ENCODE measurements at regions not wholly inside any gene's neighbourhood (a gene's known extent, or its start where the extent isn't known, plus 50 kb on each side); places are given as distances from the start of the nearest gene placed in this dataset.

DNA sequence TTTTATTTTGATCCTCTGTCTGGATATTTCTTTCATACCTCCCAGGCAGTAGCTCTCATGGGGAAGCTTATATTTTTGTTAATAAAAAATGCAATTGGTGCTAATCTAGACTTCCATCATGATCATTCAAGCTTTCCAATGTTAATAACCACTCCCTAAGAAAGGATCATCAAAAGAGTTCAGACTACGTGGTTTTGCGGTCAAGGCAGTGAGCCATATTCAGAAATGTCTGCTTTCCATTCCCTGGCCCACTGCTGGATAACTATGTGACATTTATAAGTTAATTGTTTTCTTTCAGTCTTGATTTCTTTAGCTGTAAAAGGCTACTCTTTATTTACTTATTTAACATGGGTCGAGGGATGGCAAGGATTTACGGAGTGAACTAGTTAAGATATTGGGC is 414.6 kb downstream of the LMO4 start:
- Mint-ChIP-seq H3K4me1 (ENCODE audit: low read depth) (no peaks in the 10 kb centered on the region), H3K9me3 (no peaks in the 10 kb centered on the region), H3K27ac (no peak overlapping the region), H3K36me3 (ENCODE audit: low read depth) (no peaks in the 10 kb centered on the region), H3K27me3 (no peaks in the 10 kb centered on the region), H3K4me3 (no peak overlapping the region)
- intact Hi-C loops (cut with micrococcal nuclease): no loop called here

DNA sequence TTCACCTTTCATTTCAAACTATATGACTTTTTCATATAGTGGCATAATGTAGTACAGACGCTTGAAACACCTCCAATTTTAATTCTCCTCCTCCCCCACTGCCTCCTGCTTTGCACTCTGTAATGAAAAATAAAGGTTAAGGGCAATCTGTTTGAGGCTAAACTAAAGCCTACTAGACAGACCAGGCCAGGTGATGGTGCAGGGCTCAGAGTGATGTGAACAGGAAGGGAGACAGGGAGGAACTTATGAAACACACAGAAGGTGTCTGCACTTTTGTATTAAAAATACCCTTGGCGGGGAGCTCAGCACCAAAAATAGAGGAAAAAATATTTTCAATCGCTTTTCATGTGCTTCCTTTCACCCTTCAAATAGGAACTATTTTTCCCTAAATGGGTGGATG is 415.4 kb downstream of the LMO4 start:
- Mint-ChIP-seq H3K27me3 (no peaks in the 10 kb centered on the region), H3K4me1 (ENCODE audit: low read depth) (no peaks in the 10 kb centered on the region), H3K4me3 (no peak overlapping the region), H3K36me3 (ENCODE audit: low read depth) (no peaks in the 10 kb centered on the region), H3K9me3 (no peaks in the 10 kb centered on the region), H3K27ac (no peak overlapping the region)
- intact Hi-C loops (cut with micrococcal nuclease): no loop called here

DNA sequence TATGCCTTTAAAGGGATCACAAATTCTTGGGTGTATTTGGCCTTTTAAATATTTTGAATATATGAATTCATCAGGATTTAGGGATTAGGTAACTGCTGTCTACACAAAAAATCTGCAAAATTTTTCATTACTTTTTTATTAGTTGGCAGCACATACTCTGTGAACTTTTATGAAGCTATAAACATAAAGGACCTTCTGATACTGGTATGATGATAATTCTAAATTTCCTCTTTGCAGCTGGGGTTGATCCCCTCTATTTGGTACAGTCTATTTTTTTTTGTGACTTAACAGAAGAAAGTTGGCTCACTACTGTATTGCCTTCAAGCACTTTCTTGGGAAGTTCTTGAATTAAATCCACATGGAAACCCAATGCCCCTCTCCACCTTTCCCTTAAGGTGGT is 416.1 kb downstream of the LMO4 start:
- no peaks in the 10 kb centered on the region for H3K4me1 Mint-ChIP-seq (ENCODE audit: low read depth)
- H3K27ac Mint-ChIP-seq: no peak overlapping the region
- H3K4me3 Mint-ChIP-seq: no peak overlapping the region
- intact Hi-C loops (cut with micrococcal nuclease): no loop called here
- H3K9me3 Mint-ChIP-seq: no peaks in the 10 kb centered on the region
- no peaks in the 10 kb centered on the region for H3K27me3 Mint-ChIP-seq
- H3K36me3 Mint-ChIP-seq (ENCODE audit: low read depth): no peaks in the 10 kb centered on the region

- Mint-ChIP-seq H3K36me3 (ENCODE audit: low read depth) (no peaks in the 10 kb centered on the region), H3K4me3 (no peak overlapping the region), H3K9me3 (no peaks in the 10 kb centered on the region), H3K27ac (no peak overlapping the region), H3K27me3 (no peaks in the 10 kb centered on the region), H3K4me1 (ENCODE audit: low read depth) (no peaks in the 10 kb centered on the region)
- intact Hi-C loops (cut with micrococcal nuclease): no loop called here
Observed at GRCh38 chr1:87753366-87753765, 424.7 kb downstream of the LMO4 start.

- no peaks in the 10 kb centered on the region for H3K27me3 Mint-ChIP-seq
- no peaks in the 10 kb centered on the region for H3K9me3 Mint-ChIP-seq
- no peak overlapping the region for H3K4me3 Mint-ChIP-seq
- intact Hi-C loops (cut with micrococcal nuclease): no loop called here
- H3K27ac Mint-ChIP-seq: no peak overlapping the region
- H3K4me1 Mint-ChIP-seq (ENCODE audit: low read depth): no peaks in the 10 kb centered on the region
- H3K36me3 Mint-ChIP-seq (ENCODE audit: low read depth): no peaks in the 10 kb centered on the region
Observed at GRCh38 chr1:87754139-87754538, 425.5 kb downstream of the LMO4 start.

DNA sequence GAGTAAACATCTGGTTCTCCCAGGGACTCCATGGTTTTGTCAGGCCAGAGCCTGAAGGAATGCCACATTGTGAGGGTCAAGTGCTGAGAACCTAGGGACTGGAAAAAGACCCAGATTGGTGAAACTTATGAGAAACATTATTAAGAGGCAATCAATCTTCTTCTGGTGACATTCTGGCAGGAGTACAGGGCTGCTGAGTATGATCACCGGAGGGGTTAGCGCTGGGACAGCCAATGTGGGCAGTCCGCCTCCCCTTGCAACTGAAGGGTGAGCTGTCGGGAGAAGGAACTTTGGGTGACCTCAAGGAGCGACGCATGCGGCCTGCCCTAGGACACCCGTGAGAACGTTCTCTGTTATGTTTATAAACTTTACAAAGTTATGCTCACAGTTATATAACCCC is 429.0 kb downstream of the LMO4 start:
- intact Hi-C loops (cut with micrococcal nuclease): no loop called here
- no peak overlapping the region for H3K4me3 Mint-ChIP-seq
- H3K4me1 Mint-ChIP-seq (ENCODE audit: low read depth): no peaks in the 10 kb centered on the region
- H3K36me3 Mint-ChIP-seq (ENCODE audit: low read depth): no peaks in the 10 kb centered on the region
- H3K27me3 Mint-ChIP-seq: no peaks in the 10 kb centered on the region
- no peaks in the 10 kb centered on the region for H3K9me3 Mint-ChIP-seq
- no peak overlapping the region for H3K27ac Mint-ChIP-seq

- intact Hi-C loops (cut with micrococcal nuclease): no loop called here
Observed at GRCh38 chr1:87759421-87760087, 430.9 kb downstream of the LMO4 start.

DNA sequence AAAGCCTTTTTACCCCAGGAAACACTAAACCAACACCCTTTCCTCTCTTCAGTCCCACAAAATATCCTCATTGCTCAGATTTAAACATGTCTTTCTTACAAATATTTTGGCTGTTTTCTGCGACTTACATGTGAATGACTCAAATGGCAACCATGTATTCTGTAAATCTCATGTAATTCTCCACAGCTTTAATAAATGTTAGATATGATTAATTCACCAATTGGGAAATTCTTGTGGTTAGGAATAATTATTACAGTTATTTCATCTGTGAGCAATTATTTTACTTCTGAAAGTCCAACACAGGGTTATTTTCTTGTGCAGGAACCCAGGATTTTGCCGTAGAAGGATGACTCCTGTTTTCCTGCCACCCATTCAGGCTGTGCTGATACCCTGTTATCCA is 431.5 kb downstream of the LMO4 start:
- no peaks in the 10 kb centered on the region for H3K27me3 Mint-ChIP-seq
- H3K4me1 Mint-ChIP-seq (ENCODE audit: low read depth): no peaks in the 10 kb centered on the region
- H3K9me3 Mint-ChIP-seq: no peaks in the 10 kb centered on the region
- H3K4me3 Mint-ChIP-seq: no peak overlapping the region
- intact Hi-C loops (cut with micrococcal nuclease): no loop called here
- H3K36me3 Mint-ChIP-seq (ENCODE audit: low read depth): no peaks in the 10 kb centered on the region
- H3K27ac Mint-ChIP-seq: no peak overlapping the region

More at GRCh38 chr1:87759421-87760087, 430.9 kb downstream of the LMO4 start:
- Mint-ChIP-seq H3K4me1 (ENCODE audit: low read depth) (no peaks in the 10 kb centered on the region), H3K27me3 (no peaks in the 10 kb centered on the region), H3K4me3 (no peak overlapping the region), H3K9me3 (no peaks in the 10 kb centered on the region), H3K27ac (no peak overlapping the region), H3K36me3 (ENCODE audit: low read depth) (no peaks in the 10 kb centered on the region)

GRCh38 chr1:87760654-87761053 is 432.0 kb downstream of the LMO4 start:
- H3K27ac Mint-ChIP-seq: no peak overlapping the region
- H3K4me3 Mint-ChIP-seq: no peak overlapping the region
- H3K9me3 Mint-ChIP-seq: no peaks in the 10 kb centered on the region
- no peaks in the 10 kb centered on the region for H3K36me3 Mint-ChIP-seq (ENCODE audit: low read depth)
- no peaks in the 10 kb centered on the region for H3K27me3 Mint-ChIP-seq
- no peaks in the 10 kb centered on the region for H3K4me1 Mint-ChIP-seq (ENCODE audit: low read depth)
- intact Hi-C loops (cut with micrococcal nuclease): no loop called here

DNA sequence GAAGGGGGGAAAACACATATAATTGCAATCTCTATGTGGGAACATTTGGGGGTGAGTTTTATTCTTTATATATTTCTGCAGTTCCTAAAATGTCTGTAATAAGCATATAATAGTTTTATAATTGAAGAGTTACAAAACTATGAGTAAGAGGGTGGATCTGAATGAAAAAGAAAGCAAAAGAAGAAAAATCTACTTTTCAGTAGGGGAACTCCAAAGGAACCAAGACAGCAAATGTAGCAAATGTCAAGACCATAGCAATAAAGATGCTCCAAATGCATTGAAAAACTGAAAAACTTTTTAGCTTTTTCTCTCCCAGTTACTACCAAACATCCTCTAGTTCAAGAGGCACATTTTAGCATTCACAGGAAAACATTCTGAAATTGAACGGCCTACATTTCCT is 434.8 kb downstream of the LMO4 start:
- H3K27ac Mint-ChIP-seq: no peak overlapping the region
- no peaks in the 10 kb centered on the region for H3K9me3 Mint-ChIP-seq
- intact Hi-C loops (cut with micrococcal nuclease): no loop called here
- H3K4me3 Mint-ChIP-seq: no peak overlapping the region
- peaks cover 5% of the 10 kb centered on the region for H3K4me1 Mint-ChIP-seq (ENCODE audit: low read depth)
- no peaks in the 10 kb centered on the region for H3K27me3 Mint-ChIP-seq
- H3K36me3 Mint-ChIP-seq (ENCODE audit: low read depth): no peaks in the 10 kb centered on the region

- H3K36me3 Mint-ChIP-seq (ENCODE audit: low read depth): no peaks in the 10 kb centered on the region
- no peak overlapping the region for H3K27ac Mint-ChIP-seq
- H3K4me3 Mint-ChIP-seq: no peak overlapping the region
- H3K9me3 Mint-ChIP-seq: no peaks in the 10 kb centered on the region
- peaks cover 5% of the 10 kb centered on the region for H3K4me1 Mint-ChIP-seq (ENCODE audit: low read depth)
- no peaks in the 10 kb centered on the region for H3K27me3 Mint-ChIP-seq
- intact Hi-C loops (cut with micrococcal nuclease): no loop called here
Observed at GRCh38 chr1:87765057-87765680, 436.5 kb downstream of the LMO4 start.

DNA sequence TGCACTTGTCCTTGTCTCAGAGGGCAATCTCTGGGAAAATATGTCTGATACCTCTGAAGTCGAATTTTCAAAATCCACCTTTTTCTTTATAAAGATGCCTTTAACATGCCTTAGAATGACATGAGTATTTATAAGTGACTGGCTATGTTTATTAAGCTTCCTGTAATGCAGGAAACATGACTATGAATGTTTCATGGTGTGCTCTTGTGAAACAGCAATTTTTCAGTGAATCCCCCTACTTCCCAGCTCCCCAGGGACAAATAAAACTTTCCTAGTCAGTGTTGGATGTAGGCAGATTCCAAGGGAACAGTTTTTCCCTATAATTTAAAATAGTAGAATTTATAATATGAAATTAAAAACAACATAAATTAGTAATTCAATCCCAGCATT is 437.0 kb downstream of the LMO4 start:
- H3K9me3 Mint-ChIP-seq: no peaks in the 10 kb centered on the region
- no peak overlapping the region for H3K27ac Mint-ChIP-seq
- H3K27me3 Mint-ChIP-seq: no peaks in the 10 kb centered on the region
- no peaks in the 10 kb centered on the region for H3K36me3 Mint-ChIP-seq (ENCODE audit: low read depth)
- H3K4me1 Mint-ChIP-seq (ENCODE audit: low read depth): peaks cover 5% of the 10 kb centered on the region
- H3K4me3 Mint-ChIP-seq: no peak overlapping the region
- intact Hi-C loops (cut with micrococcal nuclease): no loop called here

DNA sequence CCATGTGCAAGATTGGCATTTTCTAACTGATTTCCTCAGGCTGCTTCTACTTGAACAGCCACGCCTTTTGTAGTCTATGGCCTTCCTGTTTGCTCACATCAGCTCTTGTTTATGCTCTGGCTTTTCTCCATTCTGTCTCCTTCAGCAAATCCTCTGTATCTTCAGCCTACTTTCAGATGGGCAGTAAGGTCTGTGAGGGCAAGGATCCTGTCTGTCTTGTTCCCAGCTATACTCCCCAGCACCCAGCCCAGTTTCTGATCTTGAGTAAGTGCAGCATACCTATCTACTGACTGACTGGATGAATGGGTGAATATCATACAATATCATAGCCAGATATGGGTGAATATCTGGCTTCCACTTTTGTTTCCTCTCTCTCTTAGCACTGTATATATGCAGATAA is 438.1 kb downstream of the LMO4 start:
- Mint-ChIP-seq H3K27me3 (no peaks in the 10 kb centered on the region), H3K9me3 (no peaks in the 10 kb centered on the region), H3K27ac (no peak overlapping the region), H3K4me3 (no peak overlapping the region), H3K4me1 (ENCODE audit: low read depth) (peaks cover 5% of the 10 kb centered on the region), H3K36me3 (ENCODE audit: low read depth) (no peaks in the 10 kb centered on the region)
- intact Hi-C loops (cut with micrococcal nuclease): no loop called here

DNA sequence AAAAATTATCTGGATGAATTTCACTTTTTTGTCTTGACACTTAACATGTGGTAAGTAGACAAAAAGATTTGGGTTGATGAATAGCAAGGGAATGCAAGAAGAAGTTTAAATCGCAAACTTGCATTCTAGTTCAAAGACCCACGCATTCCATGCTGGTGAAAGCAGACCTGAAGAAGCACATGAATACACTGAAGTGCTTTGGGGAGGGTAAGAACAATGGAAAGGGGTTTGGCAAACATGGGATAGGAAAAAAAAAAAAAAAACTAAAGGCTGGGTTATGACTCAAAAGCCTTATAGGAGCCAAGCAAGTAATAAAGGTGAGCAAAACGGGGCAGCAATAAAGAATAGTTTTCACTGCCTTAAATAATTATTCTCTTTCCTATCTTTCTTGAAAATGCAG is 450.2 kb downstream of the LMO4 start:
- peaks cover 8% of the 10 kb centered on the region for H3K9me3 Mint-ChIP-seq
- no peaks in the 10 kb centered on the region for H3K4me1 Mint-ChIP-seq (ENCODE audit: low read depth)
- intact Hi-C loops (cut with micrococcal nuclease): no loop called here
- no peak overlapping the region for H3K27ac Mint-ChIP-seq
- no peaks in the 10 kb centered on the region for H3K27me3 Mint-ChIP-seq
- H3K36me3 Mint-ChIP-seq (ENCODE audit: low read depth): no peaks in the 10 kb centered on the region
- H3K4me3 Mint-ChIP-seq: no peak overlapping the region

DNA sequence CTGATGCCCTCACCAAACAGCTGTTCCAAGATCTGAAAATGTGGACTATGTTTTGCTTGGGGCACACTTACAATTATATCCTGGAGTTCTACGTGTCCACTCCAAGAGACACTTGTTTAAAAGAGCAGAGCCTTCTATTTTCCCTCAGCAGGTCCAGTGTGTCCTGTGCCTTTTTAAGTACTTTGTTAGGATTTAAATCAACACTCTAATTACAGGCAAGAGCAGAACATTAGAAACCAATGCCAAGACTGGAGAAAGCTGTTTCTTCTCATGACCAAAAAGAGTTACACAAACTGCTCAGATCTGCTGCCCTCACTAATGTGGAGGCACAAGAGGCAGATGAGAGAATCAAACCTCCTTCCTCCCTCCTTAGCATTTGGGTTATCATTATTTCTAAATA is 452.9 kb downstream of the LMO4 start:
- no peaks in the 10 kb centered on the region for H3K36me3 Mint-ChIP-seq (ENCODE audit: low read depth)
- no peaks in the 10 kb centered on the region for H3K27me3 Mint-ChIP-seq
- no peak overlapping the region for H3K27ac Mint-ChIP-seq
- no peak overlapping the region for H3K4me3 Mint-ChIP-seq
- H3K4me1 Mint-ChIP-seq (ENCODE audit: low read depth): peaks cover 17% of the 10 kb centered on the region
- peaks cover 8% of the 10 kb centered on the region for H3K9me3 Mint-ChIP-seq
- intact Hi-C loops (cut with micrococcal nuclease): no loop called here

All from dendritic cell treated with granulocyte-macrophage colony-stimulating factor and Interleukin-4, amounts not matched to agents 40 ng/mL and 50 ng/mL, for 4 days (primary cell).